ENCODE measurements at regions not wholly inside any gene's neighbourhood (a gene's known extent, or its start where the extent isn't known, plus 50 kb on each side); places are given as distances from the start of the nearest gene placed in this dataset.

DNA sequence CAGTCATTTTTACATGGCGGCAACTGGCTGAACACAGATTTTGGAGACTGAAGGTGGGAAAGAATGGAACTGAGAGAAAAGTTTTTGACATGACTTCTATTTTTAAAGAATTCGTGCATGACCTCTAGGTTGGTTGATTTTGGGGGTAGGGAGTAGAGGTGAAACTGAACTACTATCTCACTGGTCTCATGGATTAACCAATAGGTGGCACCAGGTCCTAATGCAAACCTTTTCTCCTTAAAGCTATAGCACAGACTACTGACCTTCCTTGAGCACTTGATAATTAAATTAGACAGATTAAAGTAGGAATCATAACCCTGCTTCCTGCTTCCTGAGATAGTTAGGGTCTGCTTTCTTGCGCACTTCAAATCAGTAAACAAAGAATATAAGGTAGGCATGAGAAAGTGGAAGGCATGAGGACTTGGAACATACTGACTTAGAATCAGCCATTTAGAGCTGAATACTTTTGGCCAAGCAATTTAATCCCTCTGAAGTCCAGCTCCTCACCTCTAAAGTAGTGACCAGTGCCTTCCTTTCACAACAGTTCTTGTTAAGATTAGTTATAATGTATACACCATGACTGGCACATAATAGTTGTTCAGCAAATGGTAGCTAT, 206.0 kb downstream of the CENPF start:
- TF ChIP-seq POLR2A (IDR thresholded peaks at IDR 0.05), result no peak
- TF ChIP-seq, protein P1, sequence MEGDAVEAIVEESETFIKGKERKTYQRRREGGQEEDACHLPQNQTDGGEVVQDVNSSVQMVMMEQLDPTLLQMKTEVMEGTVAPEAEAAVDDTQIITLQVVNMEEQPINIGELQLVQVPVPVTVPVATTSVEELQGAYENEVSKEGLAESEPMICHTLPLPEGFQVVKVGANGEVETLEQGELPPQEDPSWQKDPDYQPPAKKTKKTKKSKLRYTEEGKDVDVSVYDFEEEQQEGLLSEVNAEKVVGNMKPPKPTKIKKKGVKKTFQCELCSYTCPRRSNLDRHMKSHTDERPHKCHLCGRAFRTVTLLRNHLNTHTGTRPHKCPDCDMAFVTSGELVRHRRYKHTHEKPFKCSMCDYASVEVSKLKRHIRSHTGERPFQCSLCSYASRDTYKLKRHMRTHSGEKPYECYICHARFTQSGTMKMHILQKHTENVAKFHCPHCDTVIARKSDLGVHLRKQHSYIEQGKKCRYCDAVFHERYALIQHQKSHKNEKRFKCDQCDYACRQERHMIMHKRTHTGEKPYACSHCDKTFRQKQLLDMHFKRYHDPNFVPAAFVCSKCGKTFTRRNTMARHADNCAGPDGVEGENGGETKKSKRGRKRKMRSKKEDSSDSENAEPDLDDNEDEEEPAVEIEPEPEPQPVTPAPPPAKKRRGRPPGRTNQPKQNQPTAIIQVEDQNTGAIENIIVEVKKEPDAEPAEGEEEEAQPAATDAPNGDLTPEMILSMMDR (IDR thresholded peaks at IDR 0.05), result no peak
